HG02763 (cell line): ENCODE measurements at regions not wholly inside any gene's neighbourhood (a gene's known extent, or its start where the extent isn't known, plus 50 kb on each side); places are given as distances from the start of the nearest gene placed in this dataset.
"Not testable (repeated sequence)": the region's sequence is repeated elsewhere in the genome, so short reads cannot be mapped to it uniquely, and the experiment has no call there.

Source experiments
- ATAC-seq: cut with Tn5 transposase; IDR thresholded peaks from one replicate; pipeline ENCODE4 v1.9.1; 2021; ENCODE audit warnings: mild to moderate bottlenecking, moderate library complexity; ENCODE audit not compliant: unreplicated experiment

- ATAC-seq, result no peak
These were observed 79.4 kb upstream of the THBS1 start for GRCh38 chr15:39501366-39502081.

DNA sequence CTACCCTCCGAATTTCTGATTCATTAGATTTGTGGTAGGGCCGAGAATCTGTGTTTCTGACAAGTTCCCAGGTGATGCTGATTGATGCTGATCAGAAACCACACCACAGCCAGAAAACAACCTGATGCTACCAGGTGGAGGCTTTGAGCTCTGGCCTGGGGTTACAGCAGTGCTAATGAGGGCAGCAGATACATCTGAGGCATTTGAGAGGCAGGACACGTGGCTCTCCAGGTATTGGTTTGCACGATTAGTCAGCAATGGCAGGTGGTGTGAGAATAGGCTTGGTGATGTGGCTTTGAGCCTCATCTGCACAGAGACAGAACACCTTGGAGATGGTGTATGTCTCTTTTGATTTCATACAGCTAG lies 78.8 kb upstream of the THBS1 start:
- no peak for ATAC-seq

DNA sequence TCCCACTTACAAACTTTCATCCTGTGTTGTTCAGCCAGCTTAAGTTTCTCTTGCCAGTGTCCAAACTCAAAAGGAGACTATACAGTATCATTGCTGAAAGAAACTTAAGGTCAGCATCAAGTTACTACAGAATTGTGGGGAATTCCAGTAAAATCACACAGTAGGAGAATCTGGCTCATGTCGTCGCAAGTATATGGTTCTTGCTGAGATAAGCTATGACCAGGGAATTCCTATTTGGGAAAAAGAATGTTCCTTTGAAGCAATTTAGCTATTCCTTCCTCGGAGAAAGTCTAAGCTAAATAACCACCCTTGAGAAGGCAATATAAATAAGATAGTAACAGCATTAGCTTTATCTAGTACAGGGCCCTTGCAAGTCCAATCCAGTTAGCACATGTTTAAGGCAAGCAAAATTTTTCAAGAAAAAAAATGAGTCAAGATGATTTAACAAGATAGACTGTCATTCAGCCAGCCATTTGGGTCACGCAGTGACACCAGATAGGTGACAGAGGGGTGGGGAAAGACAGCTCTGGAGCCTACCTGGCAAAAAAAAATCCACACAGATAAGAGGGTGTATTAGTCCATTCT lies 78.2 kb upstream of the THBS1 start:
- ATAC-seq, result no peak

DNA sequence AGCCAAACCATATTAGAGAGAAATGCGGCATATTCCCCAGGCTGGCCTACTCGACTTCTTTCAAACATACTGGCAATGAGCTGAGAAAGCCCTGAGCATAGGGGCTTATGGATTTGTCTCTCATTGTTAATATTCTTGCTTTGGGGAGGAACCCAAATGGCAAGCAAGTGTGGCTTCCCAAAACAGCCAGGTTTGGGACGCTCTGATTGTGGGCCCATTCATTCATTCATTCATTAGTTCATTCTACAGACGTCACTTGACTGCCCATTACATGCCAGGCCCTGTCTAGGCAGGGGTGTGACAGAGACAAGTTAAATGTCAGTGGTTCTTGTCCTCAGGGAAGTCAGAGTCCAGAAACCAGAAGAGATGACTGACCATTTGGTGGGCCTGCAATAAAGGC lies 77.4 kb upstream of the THBS1 start:
- ATAC-seq, result no peak

DNA sequence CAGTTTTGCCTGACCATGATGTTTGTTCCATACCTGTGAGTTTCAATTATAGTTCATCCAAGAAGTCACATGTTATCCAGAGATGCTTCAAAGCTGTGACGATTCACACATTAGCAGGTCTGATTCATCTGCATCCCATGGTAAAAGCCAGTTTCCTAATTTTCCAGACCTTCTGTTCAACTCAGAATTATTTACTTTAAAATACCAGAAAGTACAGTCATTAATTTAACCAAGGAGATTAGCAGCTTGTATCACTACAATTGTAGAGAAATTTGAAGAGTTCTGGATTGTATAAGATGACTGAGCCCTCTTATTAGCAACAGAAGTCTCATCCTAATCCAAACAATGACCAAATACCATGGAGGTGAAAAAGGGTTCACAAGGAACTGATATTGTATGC lies 76.1 kb upstream of the THBS1 start:
- ATAC-seq, result no peak

DNA sequence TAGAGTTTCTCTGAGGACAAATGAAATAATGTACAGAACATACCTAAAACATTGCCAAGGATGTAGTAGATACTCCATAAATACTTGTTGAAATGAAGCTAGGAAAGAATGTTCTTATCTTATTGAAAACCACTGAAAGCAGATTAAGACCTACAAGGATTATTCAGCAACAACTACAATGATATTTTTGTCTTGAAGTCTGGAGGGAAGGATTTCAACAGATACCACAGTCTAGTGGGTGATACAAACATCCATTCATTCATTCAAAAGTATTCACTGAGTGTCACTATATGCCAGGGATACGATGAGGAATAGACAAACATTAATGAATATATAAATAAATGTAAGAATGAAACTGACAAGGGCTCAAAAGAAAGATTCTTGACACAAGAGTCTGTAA lies 74.7 kb upstream of the THBS1 start:
- no peak for ATAC-seq

DNA sequence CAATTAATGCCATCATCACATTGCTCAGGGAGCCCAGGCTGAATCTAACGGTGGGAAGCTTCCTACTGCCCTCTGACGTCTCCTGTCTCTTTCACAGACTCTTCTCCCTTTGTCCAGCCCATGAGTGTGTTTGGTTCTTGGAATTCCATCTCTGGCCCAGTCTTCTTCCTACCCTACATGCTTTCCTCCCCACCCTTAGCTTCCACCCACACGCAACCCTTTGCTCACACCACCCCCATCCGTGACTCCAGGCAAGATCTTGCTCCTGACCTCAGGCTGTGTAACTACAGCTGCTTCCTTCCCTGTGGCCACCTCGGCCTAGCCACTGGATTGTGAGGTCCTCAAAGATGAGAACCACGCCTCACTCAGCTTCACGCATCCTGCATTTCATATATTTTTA lies 72.3 kb upstream of the THBS1 start:
- no peak for ATAC-seq

DNA sequence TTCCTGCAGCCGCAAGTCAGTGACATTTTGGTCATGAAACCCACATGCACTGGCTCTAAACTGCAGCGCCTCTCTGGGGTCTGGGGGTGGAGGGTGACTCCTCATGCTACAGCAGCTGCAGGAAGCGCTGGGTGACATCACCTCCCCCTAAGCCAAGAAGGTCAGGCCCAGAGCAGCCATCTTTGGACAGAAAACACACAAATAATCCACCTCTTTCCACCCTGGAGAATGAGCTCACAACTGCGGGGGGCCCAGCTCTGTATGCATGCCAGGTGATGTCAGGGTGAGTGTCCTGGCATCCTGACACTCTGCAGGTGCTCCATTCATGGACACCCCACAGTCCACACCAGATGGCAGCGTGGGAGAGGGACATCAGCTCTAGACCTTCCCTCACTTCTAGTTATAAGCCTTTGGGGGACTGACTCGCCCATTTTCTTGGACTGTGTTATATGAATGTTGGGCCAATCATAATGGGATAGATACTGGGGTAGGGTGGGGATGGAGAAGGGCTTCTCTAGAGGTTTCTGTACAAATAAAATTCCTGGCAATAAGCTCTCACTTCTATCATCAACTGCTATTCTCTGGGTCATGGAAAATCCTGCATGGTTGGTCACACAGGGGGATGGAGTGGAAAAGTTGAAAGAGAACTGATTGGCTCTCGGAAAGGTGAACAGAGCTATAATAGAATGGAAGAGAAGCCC lies 70.7 kb upstream of the THBS1 start:
- ATAC-seq, result no peak

DNA sequence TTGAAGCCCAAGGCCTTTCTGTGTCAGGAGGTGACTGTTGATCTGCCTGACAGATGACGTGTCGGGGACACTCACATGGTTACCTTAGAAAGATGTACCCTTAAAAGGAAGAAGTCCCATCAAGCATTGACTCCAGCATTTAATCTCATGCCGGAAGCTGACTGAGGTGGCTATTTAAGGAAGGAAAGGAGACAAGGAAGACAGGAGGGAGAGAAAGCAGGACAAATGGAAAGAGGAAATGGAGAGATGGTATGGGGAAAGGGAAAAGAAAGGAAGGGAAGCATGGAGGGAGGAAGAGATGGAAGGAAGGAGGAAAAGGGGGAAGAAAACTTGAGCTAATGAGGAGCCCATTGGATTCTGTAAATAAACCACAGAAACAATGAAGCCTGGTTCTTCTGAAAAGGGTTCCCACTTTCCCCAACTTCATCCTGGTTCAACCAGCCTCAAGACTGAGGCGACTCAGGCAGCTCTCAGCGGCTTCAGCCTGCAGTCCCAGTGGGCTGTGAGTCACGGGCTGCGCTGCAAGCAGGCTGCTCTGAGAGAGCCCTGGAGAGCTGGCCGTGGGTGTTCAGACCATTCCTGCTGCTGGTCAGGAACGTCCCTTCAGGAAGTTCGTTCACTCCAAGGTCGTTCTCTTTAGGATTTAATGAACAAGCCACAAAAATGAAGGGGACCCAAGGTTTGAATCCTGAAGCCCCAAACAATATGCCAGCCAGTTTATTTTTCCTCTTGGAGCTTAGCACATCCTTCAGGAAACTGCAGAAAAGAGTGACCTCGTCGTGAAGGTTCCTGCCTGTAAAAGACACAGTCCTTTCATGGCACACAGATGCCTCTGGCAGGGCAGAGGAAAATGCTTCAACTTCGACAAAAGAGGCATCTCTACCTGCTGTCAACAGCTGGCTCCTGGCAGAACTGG lies 69.6 kb upstream of the THBS1 start:
- no peak for ATAC-seq

GRCh38 chr15:39511916-39512260 lies 69.0 kb upstream of the THBS1 start:
- no peak for ATAC-seq

GRCh38 chr15:39512643-39513042 lies 68.2 kb upstream of the THBS1 start:
- ATAC-seq, result no peak

GRCh38 chr15:39513936-39514335 lies 66.9 kb upstream of the THBS1 start:
- ATAC-seq, result no peak

DNA sequence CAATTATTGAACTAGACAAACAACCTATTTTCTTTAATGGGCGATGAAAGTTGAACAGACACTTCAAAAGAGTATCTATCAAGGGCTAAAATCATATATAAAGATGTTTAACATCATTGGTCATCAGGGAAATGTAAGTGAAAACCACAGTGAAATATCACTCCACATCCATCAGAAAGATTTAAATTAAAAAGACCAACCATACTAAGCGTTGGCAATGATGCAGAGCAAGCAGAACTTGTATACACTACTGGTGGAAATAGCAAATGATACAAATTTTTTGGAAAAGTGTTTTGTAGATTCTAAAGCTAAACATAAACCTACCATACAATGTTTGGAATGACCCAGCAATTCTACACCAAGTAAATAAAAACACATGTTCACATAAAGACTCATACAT lies 65.9 kb upstream of the THBS1 start:
- ATAC-seq, result no peak

DNA sequence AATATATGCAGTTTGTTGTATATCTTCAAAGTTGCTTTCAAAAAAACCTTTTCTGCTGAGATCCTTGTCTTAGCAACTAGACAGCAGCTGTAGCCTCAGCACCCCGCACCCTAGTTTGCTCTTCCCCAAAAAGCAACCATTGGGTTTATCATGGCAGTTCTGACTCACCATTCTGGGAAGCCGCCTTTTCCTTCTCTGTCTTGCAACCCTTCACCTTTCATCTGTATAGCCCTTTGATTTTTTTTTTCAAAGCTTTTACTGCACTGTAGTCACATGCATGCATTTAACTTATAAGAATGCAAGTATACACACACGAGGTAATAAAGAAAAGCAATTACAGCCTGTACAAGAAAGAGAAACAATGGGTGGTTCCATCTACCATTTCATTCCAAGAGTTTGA lies 65.1 kb upstream of the THBS1 start:
- no peak for ATAC-seq

- ATAC-seq, result no peak
These were observed 63.6 kb upstream of the THBS1 start for GRCh38 chr15:39517122-39517855.

DNA sequence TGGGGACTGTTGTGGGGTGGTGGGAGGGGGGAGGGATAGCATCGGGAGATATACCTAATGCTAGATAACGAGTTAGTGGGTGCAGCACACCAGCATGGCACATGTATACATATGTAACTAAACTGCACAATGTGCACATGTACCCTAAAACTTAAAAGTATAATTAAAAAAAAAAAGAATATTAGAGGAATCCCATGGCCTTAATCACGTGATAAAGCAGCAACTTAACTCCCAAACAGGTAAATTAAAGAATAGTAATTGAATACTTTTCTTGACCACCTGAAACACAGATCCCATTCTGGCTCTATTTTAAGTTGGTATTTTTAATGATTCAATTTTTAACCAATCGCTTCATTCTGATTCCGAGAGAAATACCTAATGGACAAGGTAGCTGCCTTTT lies 56.9 kb upstream of the THBS1 start:
- ATAC-seq, result not testable (repeated sequence)

DNA sequence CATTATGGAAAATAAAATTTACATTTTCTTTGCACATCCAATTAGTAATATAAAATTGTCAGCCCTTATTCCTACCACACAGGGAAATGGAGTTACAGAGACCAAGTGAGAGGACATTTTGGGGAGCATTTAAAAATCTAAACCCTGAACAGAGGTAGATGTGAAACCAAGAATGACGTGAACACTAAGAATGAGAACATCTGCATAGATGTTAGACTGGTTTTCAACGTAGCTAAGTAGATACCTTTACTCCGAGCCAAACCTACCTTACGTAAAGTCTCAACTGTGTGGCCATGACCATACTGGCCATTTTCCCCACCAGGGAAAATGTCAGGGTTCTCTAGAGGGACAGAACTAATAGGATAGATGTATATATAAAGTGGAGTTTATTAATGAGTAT lies 51.4 kb upstream of the THBS1 start:
- no peak for ATAC-seq

DNA sequence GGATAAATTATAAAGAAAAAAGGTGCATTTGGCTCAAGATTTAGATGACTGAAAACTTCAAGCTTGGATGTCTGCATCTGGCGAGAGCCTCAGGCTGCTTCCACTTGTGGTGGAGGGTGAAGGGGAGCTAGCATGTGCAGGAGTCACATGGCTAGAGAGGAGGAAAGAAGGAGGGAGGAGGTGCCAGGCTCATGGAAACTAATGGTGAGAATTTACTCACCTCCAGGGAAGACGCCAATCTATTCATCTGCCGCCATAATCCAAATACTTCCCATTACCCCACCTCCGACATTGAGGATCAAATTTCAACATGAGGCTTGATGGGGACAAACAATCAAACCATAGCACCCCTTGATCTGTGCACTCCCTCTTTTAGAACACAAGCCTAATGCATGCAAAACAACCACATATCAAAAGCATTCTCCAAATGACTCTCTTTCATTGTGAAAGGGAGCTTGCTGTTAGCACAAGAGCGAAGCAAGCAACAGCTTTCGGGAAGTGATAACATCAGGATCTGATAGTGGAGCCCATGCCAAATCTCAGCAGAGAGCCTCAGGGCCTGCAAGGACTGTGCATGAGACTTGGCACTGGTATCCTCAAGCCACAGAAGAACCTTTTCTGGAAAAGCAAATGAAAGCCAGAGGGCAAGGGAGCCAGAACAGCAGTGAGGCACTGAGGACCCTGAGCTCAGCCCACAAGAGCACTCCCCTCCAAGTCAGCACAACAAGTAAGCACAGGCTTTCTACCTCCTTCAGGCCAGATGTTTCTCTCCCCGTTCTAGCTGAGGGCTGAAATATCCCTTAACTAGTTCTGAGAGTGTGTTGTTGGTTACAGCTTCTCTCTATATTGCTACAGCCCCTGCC lies 50.2 kb upstream of the THBS1 start:
- no peak for ATAC-seq
